GM23338 (cell line): ENCODE measurements at regions not wholly inside any gene's neighbourhood (a gene's known extent, or its start where the extent isn't known, plus 50 kb on each side); places are given as distances from the start of the nearest gene placed in this dataset.

Source experiments
- ATAC-seq: fragments of 200-7000 bp; cut with Tn5 transposase; 3 replicates; pipeline ENCODE4 v1.9.1; 2020
- DNase-seq: peaks from one replicate; pipeline ENCODE4 v3.0.0-alpha.2; 2015; ENCODE audit warnings: low spot score
- H2AFZ ChIP-seq: fragments of 200-600 bp; sonication (generic); 2 replicates; pipeline ENCODE4 v1.8.0; 2016; ENCODE audit warnings: antibody characterized with exemption, mild to moderate bottlenecking, moderate library complexity
- H3F3A ChIP-seq: fragments of 200-600 bp; sonication (generic); replicated peaks from 2 replicates; pipeline ENCODE4 v1.8.0; 2017; ENCODE audit warnings: antibody characterized with exemption, mixed run types, low read depth
- H3K27ac ChIP-seq: fragments of 200-600 bp; sonication (generic); 2 replicates; pipeline ENCODE4 v1.6.1; 2016; ENCODE audit warnings: low read depth
- H3K27me3 ChIP-seq: fragments of 200-600 bp; sonication (generic); 2 replicates; pipeline ENCODE4 v1.8.0; 2016; ENCODE audit warnings: mild to moderate bottlenecking, mixed run types, moderate library complexity; ENCODE audit not compliant: insufficient read depth
- H3K36me3 ChIP-seq: fragments of 200-600 bp; sonication (generic); 2 replicates; pipeline ENCODE4 v1.8.0; 2016; ENCODE audit warnings: mild to moderate bottlenecking; ENCODE audit not compliant: insufficient read depth
- H3K4me1 ChIP-seq: fragments of 200-600 bp; sonication (generic); 2 replicates; pipeline ENCODE4 v1.8.0; 2016; ENCODE audit warnings: mild to moderate bottlenecking, moderate library complexity; ENCODE audit not compliant: insufficient read depth
- H3K4me2 ChIP-seq: fragments of 200-600 bp; sonication (generic); 2 replicates; pipeline ENCODE4 v1.7.1; 2017; ENCODE audit warnings: mixed run types
- H3K4me3 ChIP-seq: fragments of 200-600 bp; sonication (generic); 2 replicates; pipeline ENCODE4 v1.6.1; 2016; ENCODE audit warnings: mixed run types
- H3K79me2 ChIP-seq: fragments of 200-600 bp; sonication (generic); replicated peaks from 2 replicates; pipeline ENCODE4 v1.8.0; 2017; ENCODE audit warnings: mild to moderate bottlenecking; ENCODE audit not compliant: insufficient read depth
- H3K9me2 ChIP-seq: fragments of 200-600 bp; sonication (generic); 2 replicates; pipeline ENCODE4 v1.8.0; 2017; ENCODE audit not compliant: insufficient read depth
- H4K20me1 ChIP-seq: fragments of 200-600 bp; sonication (generic); replicated peaks from 2 replicates; pipeline ENCODE4 v1.8.0; 2017; ENCODE audit warnings: mild to moderate bottlenecking; ENCODE audit not compliant: insufficient read depth
- H3K27ac Mint-ChIP-seq: 2 replicates; pipeline ENCODE4 v1.8.0; 2020; ENCODE audit warnings: inconsistent platforms, mild to moderate bottlenecking, moderate library complexity, mixed read lengths
- H3K27me3 Mint-ChIP-seq: 3 replicates; pipeline ENCODE4 v1.8.0; 2022; ENCODE audit warnings: low read depth, mild to moderate bottlenecking, moderate library complexity, mixed read lengths, inconsistent platforms; ENCODE audit not compliant: insufficient read depth, poor library complexity
- H3K36me3 Mint-ChIP-seq: 3 replicates; pipeline ENCODE4 v1.8.0; 2021; ENCODE audit warnings: low read depth, mild to moderate bottlenecking, inconsistent platforms, moderate library complexity, mixed read lengths
- H3K4me1 Mint-ChIP-seq: 3 replicates; pipeline ENCODE4 v1.8.0; 2020; ENCODE audit warnings: mild to moderate bottlenecking, inconsistent platforms, mixed read lengths
- H3K4me3 Mint-ChIP-seq: 3 replicates; pipeline ENCODE4 v1.8.0; 2021; ENCODE audit warnings: moderate library complexity, mild to moderate bottlenecking, inconsistent platforms, mixed read lengths
- H3K9me3 Mint-ChIP-seq: 3 replicates; pipeline ENCODE4 v1.8.0; 2020; ENCODE audit warnings: moderate library complexity, mild to moderate bottlenecking, inconsistent platforms, mixed read lengths
- CREB1 ChIP-seq: fragments of 250-450 bp; sonication (Bioruptor Pico); IDR thresholded peaks from 2 replicates; pipeline ENCODE4 v1.5.0; 2020; ENCODE audit warnings: low read depth, mild to moderate bottlenecking, moderate library complexity
- CTCF ChIP-seq, 2 experiments: fragments of 200-600 bp in 1 of 2; sonication (generic) in 1 of 2; conservative IDR thresholded peaks; 2 replicates each; pipeline versions ENCODE4 v1.5.1 to v1.6.1; 2016 to 2017; ENCODE audit warnings: antibody characterized with exemption in 2 of 2, low read depth in 2 of 2, mild to moderate bottlenecking in 2 of 2, moderate library complexity in 1 of 2
- ETS1 ChIP-seq: IDR thresholded peaks from 2 replicates; pipeline ENCODE4 v1.6.1; 2016; ENCODE audit warnings: antibody characterized with exemption
- EZH2phosphoT487 ChIP-seq: fragments of 200-600 bp; sonication (generic); IDR thresholded peaks from one replicate; pipeline ENCODE4 v1.8.1; 2018; ENCODE audit warnings: antibody characterized with exemption; ENCODE audit not compliant: unreplicated experiment
- JUNB ChIP-seq: IDR thresholded peaks from one replicate; pipeline ENCODE4 v1.6.1; 2016; ENCODE audit warnings: antibody characterized with exemption; ENCODE audit not compliant: unreplicated experiment
- NANOG ChIP-seq: IDR thresholded peaks from 2 replicates; pipeline ENCODE4 v1.6.1; 2016; ENCODE audit warnings: antibody characterized with exemption, borderline replicate concordance
- POLR2AphosphoS5 ChIP-seq: IDR thresholded peaks from 2 replicates; pipeline ENCODE4 v1.6.1; 2016; ENCODE audit warnings: antibody characterized with exemption, low read depth
- REST ChIP-seq: IDR thresholded peaks from one replicate; pipeline ENCODE4 v1.6.1; 2018; ENCODE audit warnings: antibody characterized with exemption; ENCODE audit not compliant: unreplicated experiment
- STAT1 ChIP-seq: IDR thresholded peaks from one replicate; pipeline ENCODE4 v1.6.1; 2016; ENCODE audit warnings: antibody characterized with exemption; ENCODE audit not compliant: unreplicated experiment
- ZNF331 ChIP-seq: fragments of 250-450 bp; sonication (Bioruptor Pico); IDR thresholded peaks from 2 replicates; pipeline ENCODE4 v1.5.0; 2020; ENCODE audit warnings: low read depth, mild to moderate bottlenecking, moderate library complexity
- ZNF462 ChIP-seq: fragments of 250-450 bp; sonication (Bioruptor Pico); IDR thresholded peaks from 2 replicates; pipeline ENCODE4 v1.5.0; 2020; ENCODE audit warnings: mild to moderate bottlenecking, moderate library complexity

- Histone ChIP-seq H4K20me1 (no peaks in the 10 kb centered on the region), H3K36me3 (no peaks in the 10 kb centered on the region), H3K4me1 (no peaks in the 10 kb centered on the region), H3K27ac (no peak overlapping the region), H2AFZ (no peak overlapping the region), H3K27me3 (no peaks in the 10 kb centered on the region), H3K79me2 (no peaks in the 10 kb centered on the region), H3K4me3 (no peak overlapping the region), H3F3A (no peaks in the 10 kb centered on the region), H3K9me2 (no peaks in the 10 kb centered on the region), H3K4me2 (no peak overlapping the region)
- no peaks in the 10 kb centered on the region for H3K27me3 Mint-ChIP-seq
- no peak for DNase-seq
- peaks cover 16% of the 10 kb centered on the region for H3K9me3 Mint-ChIP-seq
- no peak for ATAC-seq
- TF ChIP-seq CTCF (conservative IDR thresholded peaks at IDR 0.05; ENCODE audit: low read depth in 2 of 2) (no peak), REST (no peak), STAT1 (no peak), ETS1 (no peak), NANOG (no peak), CREB1 (CRISPR knock-in tag) (no peak), EZH2phosphoT487 (no peak), POLR2AphosphoS5 (no peak), ZNF462 (no peak), JUNB (no peak), ZNF331 (CRISPR knock-in tag) (no peak)
- no peak overlapping the region for H3K27ac Mint-ChIP-seq
- H3K4me1 Mint-ChIP-seq: no peaks in the 10 kb centered on the region
- no peaks in the 10 kb centered on the region for H3K36me3 Mint-ChIP-seq
- no peak overlapping the region for H3K4me3 Mint-ChIP-seq
Measured at GRCh38 chr5:173423452-173424117, 95.4 kb upstream of the STC2 start.
